ENCODE measurements at regions not wholly inside any gene's neighbourhood (a gene's known extent, or its start where the extent isn't known, plus 50 kb on each side); places are given as distances from the start of the nearest gene placed in this dataset.

DNA sequence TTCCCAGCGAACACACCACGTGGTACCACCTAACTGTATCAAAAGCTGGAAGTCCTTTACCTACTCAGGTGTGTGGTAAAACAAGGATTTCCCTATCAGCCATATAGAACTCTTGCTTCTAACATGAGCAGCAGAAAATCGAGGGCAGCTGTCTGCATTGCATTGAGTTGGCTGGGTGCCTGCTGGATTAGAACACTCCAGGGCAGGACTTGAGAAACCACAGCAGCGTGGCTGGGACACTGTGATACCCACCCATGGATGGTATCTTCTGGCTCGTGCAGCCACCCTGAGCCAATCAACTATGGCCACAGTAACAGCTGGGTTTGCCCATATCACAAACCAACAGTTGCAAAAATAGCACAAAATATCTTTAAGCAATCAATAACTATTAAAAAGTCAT lies 188.3 kb downstream of the FBXO15 start:
- peaks cover 0 to 3% of the 10 kb centered on the region in 2 experiments; a peak in 1 of 4 replicates for H3K9me3 ChIP-seq (ENCODE audit: control insufficient read depth in 1 of 2, insufficient read depth in 1 of 2, low read depth in 1 of 2, low read length in 2 of 2)
- ATAC-seq, result no peak
- BruUV-seq (replicated peaks), result no TSS peak
- no peaks in the 10 kb centered on the region for H4K20me1 ChIP-seq (ENCODE audit: insufficient read depth)
- POLR2A ChIA-PET, result no interaction called here
- H3K79me2 ChIP-seq (ENCODE audit: insufficient read depth, low read length), result no peaks in the 10 kb centered on the region
- no peaks in the 10 kb centered on the region for H3K4me1 ChIP-seq (ENCODE audit: control insufficient read depth in 1 of 2, insufficient read depth in 2 of 2, low read length in 2 of 2)
- H3K9me2 ChIP-seq (ENCODE audit: insufficient read depth), result no peaks in the 10 kb centered on the region
- CTCF ChIA-PET, result no interaction called here
- DNase-seq (ENCODE audit: low read depth, low spot score), result no peak
- TF ChIP-seq ZNF274 (IDR thresholded peaks at IDR 0.05; ENCODE audit: low read depth, low read length), result no peak
- no peak for TF ChIP-seq CBX3 (IDR thresholded peaks at IDR 0.05; ENCODE audit: low read depth)
- no peak for TF ChIP-seq ZFX (IDR thresholded peaks at IDR 0.05)
- TF ChIP-seq, protein P1, sequence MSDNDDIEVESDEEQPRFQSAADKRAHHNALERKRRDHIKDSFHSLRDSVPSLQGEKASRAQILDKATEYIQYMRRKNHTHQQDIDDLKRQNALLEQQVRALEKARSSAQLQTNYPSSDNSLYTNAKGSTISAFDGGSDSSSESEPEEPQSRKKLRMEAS (IDR thresholded peaks at IDR 0.05), result no peak
- TF ChIP-seq SRF (IDR thresholded peaks at IDR 0.05; ENCODE audit: low read depth), result no peak
- no peak overlapping the region for H2AFZ ChIP-seq (ENCODE audit: low read depth, low read length, poor library complexity, severe bottlenecking)
- RAD21 ChIA-PET (ENCODE audit: low non-redundant PET in 1 of 2, low total read pairs in 2 of 2, uncharacterized antibody in 2 of 2, unreplicated experiment in 2 of 2), result no interaction called here
- no peak overlapping the region for H3K4me3 ChIP-seq (replicated peaks in 1 of 2; ENCODE audit: low read depth in 1 of 2, low read length in 2 of 2)
- H3K36me3 ChIP-seq (ENCODE audit: control insufficient read depth in 1 of 2, insufficient read depth in 2 of 2, low read length in 2 of 2), result no peaks in the 10 kb centered on the region
- H3K4me2 ChIP-seq (ENCODE audit: low read length), result no peak overlapping the region
- H3K27me3 ChIP-seq (ENCODE audit: insufficient read depth, low read length), result no peaks in the 10 kb centered on the region
- H3K27ac ChIP-seq (ENCODE audit: low read depth, low read length), result no peak overlapping the region
- intact Hi-C loops (cut with micrococcal nuclease), result no loop called here
- H3K9ac ChIP-seq (ENCODE audit: low read length), result no peak overlapping the region

DNA sequence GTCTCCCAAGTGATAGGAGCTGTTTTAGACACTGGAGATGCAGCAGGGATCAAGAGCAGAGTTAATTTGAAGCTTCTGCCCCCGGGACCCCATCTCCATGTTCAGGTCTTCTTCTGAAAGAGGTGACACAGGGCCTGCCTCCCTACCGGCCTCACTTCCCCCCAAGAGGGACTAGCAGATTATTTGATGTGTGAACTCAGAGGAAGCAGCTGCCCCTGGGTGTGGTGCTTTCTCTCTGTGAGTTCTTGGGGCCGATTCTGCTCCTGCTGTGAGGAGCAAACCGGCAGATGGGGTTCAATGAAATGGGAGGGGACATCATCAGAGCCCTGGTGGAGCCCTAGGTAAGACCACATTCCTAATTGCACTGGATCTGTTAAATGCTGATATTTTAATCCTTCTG lies 193.4 kb downstream of the FBXO15 start:
- DNase-seq (ENCODE audit: low read depth, low spot score) (no peak), ATAC-seq (no peak)
- Histone ChIP-seq H3K4me3 (replicated peaks in 1 of 2; ENCODE audit: low read depth in 1 of 2, low read length in 2 of 2) (no peak overlapping the region), H2AFZ (ENCODE audit: low read depth, low read length, poor library complexity, severe bottlenecking) (no peak overlapping the region), H3K9ac (ENCODE audit: low read length) (no peak overlapping the region), H3K27ac (ENCODE audit: low read depth, low read length) (no peak overlapping the region), H3K9me3 (ENCODE audit: control insufficient read depth in 1 of 2, insufficient read depth in 1 of 2, low read depth in 1 of 2, low read length in 2 of 2) (peaks cover 0 to 4% of the 10 kb centered on the region in 2 experiments; a peak in 1 of 4 replicates), H3K79me2 (ENCODE audit: insufficient read depth, low read length) (no peaks in the 10 kb centered on the region), H3K27me3 (ENCODE audit: insufficient read depth, low read length) (no peaks in the 10 kb centered on the region), H3K36me3 (ENCODE audit: control insufficient read depth in 1 of 2, insufficient read depth in 2 of 2, low read length in 2 of 2) (no peaks in the 10 kb centered on the region), H3K9me2 (ENCODE audit: insufficient read depth) (no peaks in the 10 kb centered on the region), H3K4me1 (ENCODE audit: control insufficient read depth in 1 of 2, insufficient read depth in 2 of 2, low read length in 2 of 2) (no peaks in the 10 kb centered on the region), H3K4me2 (ENCODE audit: low read length) (no peak overlapping the region), H4K20me1 (ENCODE audit: insufficient read depth) (no peaks in the 10 kb centered on the region)
- ChIA-PET RAD21 (ENCODE audit: low non-redundant PET in 1 of 2, low total read pairs in 2 of 2, uncharacterized antibody in 2 of 2, unreplicated experiment in 2 of 2) (no interaction called here), CTCF (no interaction called here), POLR2A (no interaction called here)
- no TSS peak for BruUV-seq (replicated peaks)
- intact Hi-C loops (cut with micrococcal nuclease), result no loop called here
- TF ChIP-seq, protein P2, sequence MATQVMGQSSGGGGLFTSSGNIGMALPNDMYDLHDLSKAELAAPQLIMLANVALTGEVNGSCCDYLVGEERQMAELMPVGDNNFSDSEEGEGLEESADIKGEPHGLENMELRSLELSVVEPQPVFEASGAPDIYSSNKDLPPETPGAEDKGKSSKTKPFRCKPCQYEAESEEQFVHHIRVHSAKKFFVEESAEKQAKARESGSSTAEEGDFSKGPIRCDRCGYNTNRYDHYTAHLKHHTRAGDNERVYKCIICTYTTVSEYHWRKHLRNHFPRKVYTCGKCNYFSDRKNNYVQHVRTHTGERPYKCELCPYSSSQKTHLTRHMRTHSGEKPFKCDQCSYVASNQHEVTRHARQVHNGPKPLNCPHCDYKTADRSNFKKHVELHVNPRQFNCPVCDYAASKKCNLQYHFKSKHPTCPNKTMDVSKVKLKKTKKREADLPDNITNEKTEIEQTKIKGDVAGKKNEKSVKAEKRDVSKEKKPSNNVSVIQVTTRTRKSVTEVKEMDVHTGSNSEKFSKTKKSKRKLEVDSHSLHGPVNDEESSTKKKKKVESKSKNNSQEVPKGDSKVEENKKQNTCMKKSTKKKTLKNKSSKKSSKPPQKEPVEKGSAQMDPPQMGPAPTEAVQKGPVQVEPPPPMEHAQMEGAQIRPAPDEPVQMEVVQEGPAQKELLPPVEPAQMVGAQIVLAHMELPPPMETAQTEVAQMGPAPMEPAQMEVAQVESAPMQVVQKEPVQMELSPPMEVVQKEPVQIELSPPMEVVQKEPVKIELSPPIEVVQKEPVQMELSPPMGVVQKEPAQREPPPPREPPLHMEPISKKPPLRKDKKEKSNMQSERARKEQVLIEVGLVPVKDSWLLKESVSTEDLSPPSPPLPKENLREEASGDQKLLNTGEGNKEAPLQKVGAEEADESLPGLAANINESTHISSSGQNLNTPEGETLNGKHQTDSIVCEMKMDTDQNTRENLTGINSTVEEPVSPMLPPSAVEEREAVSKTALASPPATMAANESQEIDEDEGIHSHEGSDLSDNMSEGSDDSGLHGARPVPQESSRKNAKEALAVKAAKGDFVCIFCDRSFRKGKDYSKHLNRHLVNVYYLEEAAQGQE (IDR thresholded peaks at IDR 0.05; ENCODE audit: low read depth), result no peak
- no peak for TF ChIP-seq POLR2AphosphoS5 (IDR thresholded peaks at IDR 0.05; ENCODE audit: low read depth, low read length)
- no peak for TF ChIP-seq EZH2phosphoT487 (IDR thresholded peaks at IDR 0.05; ENCODE audit: borderline replicate concordance)
